Mesendoderm (in vitro differentiated cells): ENCODE measurements at regions not wholly inside any gene's neighbourhood (a gene's known extent, or its start where the extent isn't known, plus 50 kb on each side); places are given as distances from the start of the nearest gene placed in this dataset.

Experiments used
- DNase-seq: peaks from one replicate; pipeline ENCODE4 v3.0.0; 2013
- H2AK5ac ChIP-seq: 2 replicates; pipeline ENCODE4 v1.6.1; 2013; ENCODE audit warnings: low read length, inconsistent platforms
- H2BK120ac ChIP-seq: 2 replicates; pipeline ENCODE4 v1.6.1; 2013; ENCODE audit warnings: low read depth, mild to moderate bottlenecking, low read length, moderate library complexity, mixed read lengths
- H2BK15ac ChIP-seq: replicated peaks from 2 replicates; pipeline ENCODE4 v1.6.1; 2013; ENCODE audit warnings: low read depth, mild to moderate bottlenecking, moderate library complexity
- H2BK5ac ChIP-seq: 2 replicates; pipeline ENCODE4 v1.6.1; 2013; ENCODE audit warnings: low read length, inconsistent platforms
- H3K18ac ChIP-seq: 2 replicates; pipeline ENCODE4 v1.6.1; 2013; ENCODE audit warnings: mild to moderate bottlenecking, low read length, mixed read lengths
- H3K23ac ChIP-seq: one replicate; pipeline ENCODE4 v1.6.1; 2013; ENCODE audit warnings: low read length
- H3K27ac ChIP-seq: 2 replicates; pipeline ENCODE4 v1.5.1; 2013; ENCODE audit warnings: low read depth, mild to moderate bottlenecking, inconsistent platforms, low read length, moderate library complexity
- H3K27me3 ChIP-seq: 2 replicates; pipeline ENCODE4 v1.6.1; 2013; ENCODE audit warnings: low read length, control low read depth, mild to moderate bottlenecking, inconsistent platforms; ENCODE audit not compliant: insufficient read depth, poor library complexity
- H3K36me3 ChIP-seq: 2 replicates; pipeline ENCODE4 v1.6.1; 2013; ENCODE audit warnings: low read length, inconsistent platforms; ENCODE audit not compliant: control insufficient read depth, insufficient read depth
- H3K4ac ChIP-seq: one replicate; pipeline ENCODE4 v1.6.1; 2013; ENCODE audit warnings: low read depth, mild to moderate bottlenecking, low read length, moderate library complexity
- H3K4me1 ChIP-seq: 2 replicates; pipeline ENCODE4 v1.6.1; 2013; ENCODE audit warnings: low read depth, low read length, inconsistent platforms; ENCODE audit not compliant: control insufficient read depth
- H3K4me2 ChIP-seq: 2 replicates; pipeline ENCODE4 v1.6.1; 2013; ENCODE audit warnings: low read length
- H3K4me3 ChIP-seq: 2 replicates; pipeline ENCODE4 v1.5.1; 2013; ENCODE audit warnings: mild to moderate bottlenecking, low read length
- H3K56ac ChIP-seq: one replicate; pipeline ENCODE4 v1.6.1; 2013; ENCODE audit warnings: low read length
- H3K79me1 ChIP-seq: 2 replicates; pipeline ENCODE4 v1.6.1; 2013; ENCODE audit warnings: low read length, inconsistent platforms
- H3K79me2 ChIP-seq: 2 replicates; pipeline ENCODE4 v1.6.1; 2013; ENCODE audit warnings: mild to moderate bottlenecking, low read length; ENCODE audit not compliant: control insufficient read depth, insufficient read depth
- H3K9ac ChIP-seq: 2 replicates; pipeline ENCODE4 v1.6.1; 2013; ENCODE audit warnings: low read length, inconsistent platforms
- H4K5ac ChIP-seq: one replicate; pipeline ENCODE4 v1.6.1; 2013; ENCODE audit warnings: low read length
- H4K8ac ChIP-seq: one replicate; pipeline ENCODE4 v1.6.1; 2013; ENCODE audit warnings: low read depth, mild to moderate bottlenecking, control low read depth, low read length, moderate library complexity
- WGBS: extraction: QIAGEN DNeasy Blood & Tissue Kit; methylation state at CpG from one replicate; pipeline ENCODE4 v1.1.7; 2013; ENCODE audit warnings: low lambda C conversion rate, missing lambda C conversion rate; ENCODE audit not compliant: insufficient coverage; ENCODE audit errors: extremely low coverage; 5-methylcytosine and 5-hydroxymethylcytosine counted together

DNA sequence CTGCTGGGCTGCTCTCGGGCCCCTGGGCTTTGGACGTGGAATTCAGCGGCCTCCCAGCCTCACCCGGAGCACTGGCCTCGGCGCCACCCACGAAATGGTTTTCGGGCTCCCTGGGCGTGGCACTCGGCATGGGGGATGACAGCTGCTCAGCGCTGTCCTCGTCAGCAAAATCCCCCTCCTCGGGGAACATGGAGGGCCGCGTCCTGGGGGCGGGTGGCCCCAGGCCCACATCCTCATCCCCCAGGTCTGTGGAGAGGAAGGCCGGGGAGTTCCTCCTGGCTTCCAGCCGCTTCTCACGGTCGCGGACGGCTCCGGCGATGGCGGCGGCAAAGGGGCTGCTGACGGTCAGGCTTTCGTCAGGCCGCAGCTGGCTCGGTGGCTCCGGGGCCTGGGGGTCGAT, 88.4 kb downstream of the CTTN start:
- H3K18ac ChIP-seq: no peak overlapping the region
- H3K4me1 ChIP-seq: no peaks in the 10 kb centered on the region
- no peak overlapping the region for H3K4me2 ChIP-seq
- DNase-seq: no peak
- WGBS: no CpG with 5 or more reads among the region's 32 CpGs
- no peaks in the 10 kb centered on the region for H3K79me2 ChIP-seq
- no peaks in the 10 kb centered on the region for H3K27me3 ChIP-seq
- H3K4me3 ChIP-seq: no peak overlapping the region
- no peak overlapping the region for H2BK120ac ChIP-seq
- H2BK15ac ChIP-seq: no peak overlapping the region
- H2AK5ac ChIP-seq: no peak overlapping the region
- no peak overlapping the region for H2BK5ac ChIP-seq
- H4K8ac ChIP-seq: no peak overlapping the region
- no peaks in the 10 kb centered on the region for H3K36me3 ChIP-seq
- no peaks in the 10 kb centered on the region for H3K79me1 ChIP-seq
- H3K27ac ChIP-seq: no peak overlapping the region
- no peak overlapping the region for H3K23ac ChIP-seq
- no peak overlapping the region for H3K4ac ChIP-seq
- no peak overlapping the region for H3K56ac ChIP-seq
- no peak overlapping the region for H4K5ac ChIP-seq
- H3K9ac ChIP-seq: no peak overlapping the region

DNA sequence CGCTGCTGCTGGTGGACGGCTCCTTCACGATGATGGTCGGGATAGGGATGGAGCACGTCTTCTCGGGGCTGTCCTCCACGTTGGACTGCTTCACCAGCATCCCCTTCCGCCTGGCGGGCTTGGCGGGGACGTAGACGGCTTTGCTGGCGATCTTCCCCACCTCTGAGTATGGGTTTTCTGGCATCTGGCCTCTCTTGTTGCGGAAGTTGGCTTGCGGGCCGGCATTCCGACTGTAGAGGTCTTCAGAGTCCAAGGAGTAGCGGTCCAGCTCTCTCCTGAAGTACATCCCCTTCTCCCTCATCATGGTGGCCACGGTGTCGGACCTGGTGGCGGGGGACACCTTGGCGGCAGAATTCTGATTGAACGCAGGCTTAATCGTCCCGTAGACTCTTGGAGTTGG, 88.8 kb downstream of the CTTN start:
- H2BK120ac ChIP-seq: no peak overlapping the region
- H3K4me1 ChIP-seq: no peaks in the 10 kb centered on the region
- H3K27ac ChIP-seq: no peak overlapping the region
- no peak overlapping the region for H3K4ac ChIP-seq
- DNase-seq: no peak
- no peak overlapping the region for H2BK5ac ChIP-seq
- no peak overlapping the region for H3K56ac ChIP-seq
- H2BK15ac ChIP-seq: no peak overlapping the region
- H3K4me2 ChIP-seq: no peak overlapping the region
- no peak overlapping the region for H2AK5ac ChIP-seq
- no peaks in the 10 kb centered on the region for H3K27me3 ChIP-seq
- no peak overlapping the region for H3K9ac ChIP-seq
- WGBS: no CpG with 5 or more reads among the region's 25 CpGs
- H3K4me3 ChIP-seq: no peak overlapping the region
- no peak overlapping the region for H4K8ac ChIP-seq
- H4K5ac ChIP-seq: no peak overlapping the region
- H3K36me3 ChIP-seq: no peaks in the 10 kb centered on the region
- H3K79me1 ChIP-seq: no peaks in the 10 kb centered on the region
- H3K79me2 ChIP-seq: no peaks in the 10 kb centered on the region
- H3K23ac ChIP-seq: no peak overlapping the region
- no peak overlapping the region for H3K18ac ChIP-seq

DNA sequence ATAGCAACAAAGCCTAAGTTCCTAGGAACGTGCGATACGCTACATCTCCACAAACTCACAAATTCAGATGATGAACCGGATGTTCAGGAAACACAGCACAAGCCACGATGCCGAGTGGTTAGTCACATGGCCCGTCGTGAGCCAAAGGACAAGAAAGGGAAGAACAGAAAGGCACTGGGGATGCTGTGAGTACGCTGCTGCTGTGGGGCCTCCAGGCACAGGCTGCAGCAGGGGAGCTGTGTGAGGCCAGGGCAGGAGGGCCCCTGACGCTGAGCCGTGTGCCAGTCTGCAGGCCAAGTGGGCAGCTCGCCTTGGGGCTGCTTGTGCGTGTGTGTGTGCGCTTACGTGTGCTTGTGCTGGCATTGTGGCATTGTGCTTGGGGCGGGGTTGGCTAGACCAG, 89.4 kb downstream of the CTTN start:
- H3K79me2 ChIP-seq: no peaks in the 10 kb centered on the region

DNA sequence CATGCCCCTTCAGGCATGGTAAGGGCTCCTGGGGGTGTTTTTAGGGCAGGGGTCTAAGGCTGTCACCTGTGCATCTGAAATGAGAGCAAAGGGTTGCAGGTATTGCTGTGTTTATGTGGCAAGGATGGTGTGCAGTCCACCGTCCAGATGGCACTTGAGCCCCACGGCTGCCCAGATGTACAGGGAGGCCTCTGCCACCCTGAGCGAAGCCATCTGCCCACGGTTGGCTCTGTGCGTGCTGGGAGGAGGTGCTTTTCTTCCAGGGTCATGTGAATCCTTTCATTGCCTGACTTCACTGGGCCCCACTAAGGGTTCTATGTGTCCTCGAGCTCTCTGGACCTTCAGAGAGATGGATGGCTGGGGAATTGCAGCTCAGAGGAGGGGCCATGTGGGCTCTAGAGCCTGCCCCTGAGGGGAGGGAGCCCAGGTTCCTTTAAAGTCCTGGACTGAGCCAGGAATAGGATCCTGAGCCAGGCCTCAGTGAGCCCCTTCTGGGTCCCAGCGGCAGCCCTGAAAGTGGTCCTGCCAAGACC, 89.9 kb downstream of the CTTN start:
- H2BK15ac ChIP-seq: no peak overlapping the region
- H3K9ac ChIP-seq: no peak overlapping the region
- H3K23ac ChIP-seq: no peak overlapping the region
- no peak overlapping the region for H2AK5ac ChIP-seq
- no peak overlapping the region for H3K56ac ChIP-seq
- no peak overlapping the region for H2BK5ac ChIP-seq
- no peak overlapping the region for H3K18ac ChIP-seq
- no peaks in the 10 kb centered on the region for H3K36me3 ChIP-seq
- no CpG with 5 or more reads among the region's 7 CpGs for WGBS
- H3K4me1 ChIP-seq: no peaks in the 10 kb centered on the region
- no peak overlapping the region for H4K5ac ChIP-seq
- H3K4me2 ChIP-seq: no peak overlapping the region
- no peaks in the 10 kb centered on the region for H3K27me3 ChIP-seq
- H3K27ac ChIP-seq: no peak overlapping the region
- no peaks in the 10 kb centered on the region for H3K79me1 ChIP-seq
- no peak for DNase-seq
- H3K4ac ChIP-seq: no peak overlapping the region
- H3K4me3 ChIP-seq: no peak overlapping the region
- no peak overlapping the region for H4K8ac ChIP-seq
- no peak overlapping the region for H2BK120ac ChIP-seq
- no peaks in the 10 kb centered on the region for H3K79me2 ChIP-seq

More for the DNA sequence above, 89.4 kb downstream of the CTTN start:
- Histone ChIP-seq H3K4me2 (no peak overlapping the region), H3K23ac (no peak overlapping the region), H3K9ac (no peak overlapping the region), H3K79me1 (no peaks in the 10 kb centered on the region), H3K4me1 (no peaks in the 10 kb centered on the region), H3K4me3 (no peak overlapping the region), H3K36me3 (no peaks in the 10 kb centered on the region), H4K8ac (no peak overlapping the region), H2AK5ac (no peak overlapping the region), H3K18ac (no peak overlapping the region), H2BK120ac (no peak overlapping the region), H4K5ac (no peak overlapping the region), H3K27me3 (no peaks in the 10 kb centered on the region), H3K56ac (no peak overlapping the region), H3K4ac (no peak overlapping the region), H2BK5ac (no peak overlapping the region), H2BK15ac (no peak overlapping the region), H3K27ac (no peak overlapping the region)
- DNase-seq: no peak
- no CpG with 5 or more reads among the region's 16 CpGs for WGBS

DNA sequence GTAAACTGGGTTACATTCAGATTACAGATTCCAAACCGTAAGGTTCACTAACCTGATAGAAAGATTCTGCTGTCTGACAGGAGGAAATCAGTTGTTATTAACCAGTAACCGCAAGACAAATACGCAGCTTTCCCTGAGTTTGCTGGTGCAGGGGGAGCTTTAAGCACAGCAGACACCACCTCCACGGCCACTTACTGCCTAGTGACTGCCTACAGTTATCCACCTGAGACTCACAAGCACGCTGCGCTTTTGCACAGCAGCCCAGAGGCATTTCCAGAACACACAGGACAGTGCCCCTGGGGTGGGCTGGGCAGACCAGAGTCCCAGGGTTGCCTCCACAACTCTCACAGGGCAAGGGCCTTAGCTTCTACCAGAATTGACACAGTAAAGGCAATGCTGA, 90.9 kb downstream of the CTTN start:
- no peak overlapping the region for H3K4me3 ChIP-seq
- H3K36me3 ChIP-seq: no peaks in the 10 kb centered on the region
- H3K4ac ChIP-seq: no peak overlapping the region
- H3K27ac ChIP-seq: no peak overlapping the region
- no peak overlapping the region for H2BK120ac ChIP-seq
- WGBS: no CpG with 5 or more reads among the region's 6 CpGs
- no peak overlapping the region for H3K4me2 ChIP-seq
- no peak overlapping the region for H4K5ac ChIP-seq
- no peaks in the 10 kb centered on the region for H3K27me3 ChIP-seq
- no peak overlapping the region for H4K8ac ChIP-seq
- DNase-seq: no peak
- no peak overlapping the region for H2BK15ac ChIP-seq
- H3K4me1 ChIP-seq: no peaks in the 10 kb centered on the region
- H3K18ac ChIP-seq: no peak overlapping the region
- no peaks in the 10 kb centered on the region for H3K79me2 ChIP-seq
- H3K9ac ChIP-seq: no peak overlapping the region
- H3K56ac ChIP-seq: no peak overlapping the region
- no peak overlapping the region for H2AK5ac ChIP-seq
- H2BK5ac ChIP-seq: no peak overlapping the region
- H3K79me1 ChIP-seq: no peaks in the 10 kb centered on the region
- no peak overlapping the region for H3K23ac ChIP-seq

DNA sequence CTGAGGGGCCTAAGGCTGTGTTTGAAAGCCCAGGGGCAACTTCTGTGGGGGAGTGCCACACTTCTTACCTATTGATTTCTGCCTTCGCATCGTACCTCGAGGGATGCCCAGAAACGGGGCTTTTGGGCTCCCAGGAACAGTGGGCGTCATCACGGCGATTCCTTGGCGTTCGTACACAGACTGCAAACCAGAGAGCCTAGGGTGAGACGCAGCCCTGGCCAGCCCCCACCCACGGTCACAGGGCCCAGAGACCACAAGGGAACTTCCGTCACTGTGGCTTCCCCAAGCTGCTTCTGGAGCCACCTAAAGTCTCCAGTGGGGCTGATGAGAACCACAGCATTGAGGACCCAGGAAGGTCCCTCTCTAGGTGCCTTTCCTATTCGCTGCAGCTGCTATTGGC, 91.9 kb downstream of the CTTN start:
- H3K4me3 ChIP-seq: no peak overlapping the region
- WGBS: no CpG with 5 or more reads among the region's 13 CpGs
- no peaks in the 10 kb centered on the region for H3K36me3 ChIP-seq

More for the DNA sequence above, 91.9 kb downstream of the CTTN start:
- H3K23ac ChIP-seq: no peak overlapping the region
- H3K27me3 ChIP-seq: no peaks in the 10 kb centered on the region
- H3K18ac ChIP-seq: no peak overlapping the region
- H3K4ac ChIP-seq: no peak overlapping the region
- H2AK5ac ChIP-seq: no peak overlapping the region
- H3K79me1 ChIP-seq: no peaks in the 10 kb centered on the region
- H2BK15ac ChIP-seq: no peak overlapping the region
- H3K27ac ChIP-seq: no peak overlapping the region
- no peak for DNase-seq
- H3K4me1 ChIP-seq: no peaks in the 10 kb centered on the region
- H4K5ac ChIP-seq: no peak overlapping the region
- no peak overlapping the region for H2BK120ac ChIP-seq
- no peak overlapping the region for H3K4me2 ChIP-seq
- no peak overlapping the region for H3K9ac ChIP-seq
- H4K8ac ChIP-seq: no peak overlapping the region
- no peaks in the 10 kb centered on the region for H3K79me2 ChIP-seq
- H3K56ac ChIP-seq: no peak overlapping the region
- no peak overlapping the region for H2BK5ac ChIP-seq
